ENCODE measurements at regions not wholly inside any gene's neighbourhood (a gene's known extent, or its start where the extent isn't known, plus 50 kb on each side); places are given as distances from the start of the nearest gene placed in this dataset.

- TF ChIP-seq CTCF (IDR thresholded peaks at IDR 0.05; ENCODE audit: low read depth, low read length) (no peak), EZH2phosphoT487 (IDR thresholded peaks at IDR 0.05; ENCODE audit: low read depth) (no peak)
These were observed 124.3 kb downstream of the BDH1 start for GRCh38 chr3:197431346-197431910.
